ENCODE measurements at regions not wholly inside any gene's neighbourhood (a gene's known extent, or its start where the extent isn't known, plus 50 kb on each side); places are given as distances from the start of the nearest gene placed in this dataset.
"Not testable (repeated sequence)": the region's sequence is repeated elsewhere in the genome, so short reads cannot be mapped to it uniquely, and the experiment has no call there.

DNA sequence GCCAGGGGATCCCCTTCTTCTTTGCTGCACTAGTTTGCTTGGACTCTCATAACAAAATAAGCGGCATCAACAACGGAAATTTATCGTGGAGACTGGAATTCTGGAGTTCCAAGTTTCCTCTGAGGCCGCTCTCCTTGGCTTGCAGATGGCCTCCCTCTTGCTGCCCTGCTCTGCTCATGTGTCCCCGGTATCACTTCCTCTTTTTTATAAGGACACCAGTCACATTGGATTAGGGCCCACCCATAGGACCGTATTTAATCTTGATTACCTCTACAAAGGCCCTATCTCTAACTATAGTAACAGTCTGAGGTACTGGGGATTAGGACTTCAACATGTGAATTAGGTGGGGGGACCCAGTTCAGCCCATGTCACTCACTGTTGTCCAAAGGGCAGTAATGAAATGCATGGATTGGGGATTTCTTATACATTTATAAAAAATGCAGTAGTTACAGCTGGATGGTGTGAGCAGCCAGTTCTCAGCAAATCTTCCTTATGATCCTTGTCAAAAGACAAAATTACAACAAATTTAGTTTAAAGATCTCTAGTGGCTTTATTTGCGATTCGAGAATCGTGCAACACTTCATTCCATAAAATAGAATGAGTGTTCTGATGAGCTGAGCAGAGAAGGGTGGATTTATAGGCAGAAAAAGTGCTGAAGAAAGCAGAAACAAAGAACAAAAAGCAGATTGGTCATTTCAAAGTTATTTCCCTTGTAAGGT is 59.3 kb upstream of the AKAP12 start:
- H3K4me3 ChIP-seq (ENCODE audit: low read length): no peak overlapping the region
- no peak for DNase-seq (ENCODE audit: low read depth)
- TF ChIP-seq, protein P1, sequence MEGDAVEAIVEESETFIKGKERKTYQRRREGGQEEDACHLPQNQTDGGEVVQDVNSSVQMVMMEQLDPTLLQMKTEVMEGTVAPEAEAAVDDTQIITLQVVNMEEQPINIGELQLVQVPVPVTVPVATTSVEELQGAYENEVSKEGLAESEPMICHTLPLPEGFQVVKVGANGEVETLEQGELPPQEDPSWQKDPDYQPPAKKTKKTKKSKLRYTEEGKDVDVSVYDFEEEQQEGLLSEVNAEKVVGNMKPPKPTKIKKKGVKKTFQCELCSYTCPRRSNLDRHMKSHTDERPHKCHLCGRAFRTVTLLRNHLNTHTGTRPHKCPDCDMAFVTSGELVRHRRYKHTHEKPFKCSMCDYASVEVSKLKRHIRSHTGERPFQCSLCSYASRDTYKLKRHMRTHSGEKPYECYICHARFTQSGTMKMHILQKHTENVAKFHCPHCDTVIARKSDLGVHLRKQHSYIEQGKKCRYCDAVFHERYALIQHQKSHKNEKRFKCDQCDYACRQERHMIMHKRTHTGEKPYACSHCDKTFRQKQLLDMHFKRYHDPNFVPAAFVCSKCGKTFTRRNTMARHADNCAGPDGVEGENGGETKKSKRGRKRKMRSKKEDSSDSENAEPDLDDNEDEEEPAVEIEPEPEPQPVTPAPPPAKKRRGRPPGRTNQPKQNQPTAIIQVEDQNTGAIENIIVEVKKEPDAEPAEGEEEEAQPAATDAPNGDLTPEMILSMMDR (conservative IDR thresholded peaks at IDR 0.05; ENCODE audit: low read depth, low read length): no peak

DNA sequence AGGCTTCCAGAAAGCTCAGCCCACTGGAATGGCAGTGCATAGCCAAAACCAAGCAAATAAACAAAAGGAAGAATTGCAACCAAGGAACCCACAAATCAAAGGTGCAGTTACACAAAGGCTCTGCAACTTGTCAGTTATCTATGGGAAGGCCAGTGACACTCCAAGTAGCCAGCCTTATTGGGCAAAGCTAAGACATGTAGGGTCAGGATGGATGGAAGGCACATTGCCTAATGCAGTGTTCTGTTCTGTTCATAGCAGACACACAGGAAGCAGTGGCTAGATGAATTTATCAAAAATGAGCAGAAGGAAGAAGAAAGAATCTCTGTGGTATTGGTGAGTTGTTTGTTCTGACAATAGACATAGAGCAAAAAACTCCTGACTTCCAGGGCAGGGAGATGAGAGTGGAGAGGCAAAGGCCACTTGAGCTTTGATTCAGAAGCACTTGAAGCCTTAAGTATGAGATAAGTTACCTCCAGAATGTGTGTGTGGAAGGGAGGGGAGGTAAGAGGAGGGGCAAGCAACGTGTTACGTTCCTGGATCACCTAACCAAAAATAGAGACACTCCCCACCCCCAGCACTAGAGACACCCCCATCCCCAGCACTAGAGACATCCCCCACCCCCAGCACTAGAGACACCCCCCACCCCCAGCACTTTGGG is 57.9 kb upstream of the AKAP12 start:
- TF ChIP-seq, protein P1 (conservative IDR thresholded peaks at IDR 0.05; ENCODE audit: low read depth, low read length): no peak
- DNase-seq (ENCODE audit: low read depth): no peak

DNA sequence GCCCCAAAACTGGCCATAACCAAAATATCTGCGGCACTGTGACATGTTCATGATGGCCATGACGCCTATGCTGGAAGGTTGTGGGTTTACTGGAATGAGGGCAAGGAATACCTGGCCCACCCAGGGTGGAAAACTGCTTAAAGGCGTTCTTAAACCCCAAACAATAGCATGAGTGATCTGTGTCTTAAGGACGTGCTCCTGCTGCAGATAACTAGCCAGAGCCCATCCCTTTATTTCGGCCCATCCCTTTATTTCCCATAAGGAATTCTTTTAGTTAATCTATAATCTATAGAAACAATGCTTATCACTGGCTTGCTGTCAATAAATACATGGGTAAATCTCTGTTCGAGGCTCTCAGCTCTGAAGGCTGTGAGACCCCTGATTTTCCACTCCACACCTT is 56.8 kb upstream of the AKAP12 start:
- H3K4me3 ChIP-seq (ENCODE audit: low read length); DNase-seq (ENCODE audit: low read depth): not testable (repeated sequence)

More for the DNA sequence above, 57.9 kb upstream of the AKAP12 start:
- no peak overlapping the region for H3K4me3 ChIP-seq (ENCODE audit: low read length)

DNA sequence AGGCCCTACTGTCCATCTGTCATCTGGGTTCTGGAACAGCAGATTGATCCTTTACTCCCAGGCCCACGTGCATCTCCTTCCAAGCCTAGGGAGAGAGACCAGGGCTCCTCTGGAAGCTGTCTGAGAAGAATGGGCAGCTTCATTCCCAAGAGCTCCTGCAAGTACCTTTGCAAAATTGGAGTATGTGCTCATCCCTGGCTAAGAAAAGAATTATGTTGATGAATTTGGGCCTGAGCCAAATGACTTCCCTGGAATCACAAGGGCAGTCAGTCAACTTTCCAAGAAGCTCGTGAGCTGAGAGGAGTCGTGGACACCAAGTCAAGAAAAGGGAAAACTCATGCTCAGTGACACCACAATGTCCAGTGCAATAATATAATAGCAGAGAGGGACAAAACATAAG is 54.6 kb upstream of the AKAP12 start:
- H3K4me3 ChIP-seq (ENCODE audit: low read length): no peak overlapping the region
- TF ChIP-seq, protein P1 (conservative IDR thresholded peaks at IDR 0.05; ENCODE audit: low read depth, low read length): no peak
- no peak for DNase-seq (ENCODE audit: low read depth)

DNA sequence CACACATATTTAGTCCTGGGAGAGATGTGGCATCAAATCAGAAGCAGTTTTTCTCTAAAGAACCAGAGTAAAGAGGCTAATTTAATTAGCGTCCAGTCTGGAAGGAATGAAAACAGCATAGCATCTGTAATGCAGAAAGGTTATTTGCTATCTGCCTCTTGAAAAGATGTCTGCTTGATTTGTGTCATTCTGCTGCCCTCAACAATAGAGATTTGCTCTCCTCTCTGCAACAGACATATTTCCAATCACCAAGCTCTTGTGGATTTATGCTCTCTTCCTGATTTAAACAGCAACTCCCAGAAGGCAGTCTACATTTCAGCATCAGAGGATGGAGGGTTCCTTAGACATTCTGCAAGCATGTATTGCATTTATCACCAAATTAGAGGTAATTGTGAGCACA is 53.5 kb upstream of the AKAP12 start:
- TF ChIP-seq, protein P1 (conservative IDR thresholded peaks at IDR 0.05; ENCODE audit: low read depth, low read length): no peak
- H3K4me3 ChIP-seq (ENCODE audit: low read length): no peak overlapping the region
- no peak for DNase-seq (ENCODE audit: low read depth)

DNA sequence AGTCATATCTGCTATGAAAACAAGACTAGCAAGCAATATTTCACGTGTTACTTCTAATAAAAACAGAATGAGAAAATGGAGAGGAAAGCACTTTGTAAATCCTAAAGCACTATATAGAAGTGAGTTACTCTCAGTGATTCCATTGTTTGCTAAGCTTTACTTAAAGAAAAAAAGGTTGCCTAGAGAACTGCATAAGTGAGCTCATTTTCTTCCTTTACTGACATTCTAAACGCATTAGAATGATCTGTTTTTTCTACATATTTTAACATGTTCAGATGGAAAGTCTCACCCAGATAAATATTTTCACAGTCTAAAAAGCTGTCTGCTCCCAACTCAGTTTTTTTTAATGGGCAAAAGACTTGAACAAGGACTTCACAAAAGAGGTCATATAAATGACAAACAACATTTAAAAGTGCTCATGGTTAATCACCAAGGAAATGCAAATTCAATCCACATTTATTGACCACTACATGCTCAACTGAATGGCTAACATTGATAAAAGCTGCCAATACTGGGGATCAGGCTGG is 52.9 kb upstream of the AKAP12 start:
- H3K4me3 ChIP-seq (ENCODE audit: low read length): no peak overlapping the region
- TF ChIP-seq, protein P1 (conservative IDR thresholded peaks at IDR 0.05; ENCODE audit: low read depth, low read length): no peak
- no peak for DNase-seq (ENCODE audit: low read depth)

All from retinal pigment epithelial cell (primary cell).